HCT116 (cell line): ENCODE measurements at regions not wholly inside any gene's neighbourhood (a gene's known extent, or its start where the extent isn't known, plus 50 kb on each side); places are given as distances from the start of the nearest gene placed in this dataset.
A peak's percentile ranks its signal among the peaks of the same experiment; 100 is the strongest.

Experiments used
- ATAC-seq: fragments of 200-7000 bp; cut with Tn5 transposase; 2 replicates; pipeline ENCODE4 v1.9.1; 2020; ENCODE audit warnings: mild to moderate bottlenecking, moderate library complexity
- BruUV-seq: library from RNA; stranded (reverse); fragments of 400-500 nt; replicated peaks from 2 replicates; lab custom pipeline; 2021; lab: Mats Ljungman, UMichigan
- CTCF ChIA-PET: fragments of 300-600 bp; sonication (Branson Sonifier 250); formaldehyde crosslinking; loops from one replicate; lab custom pipeline; 2021; ENCODE audit warnings: antibody characterized with exemption; lab: Charles Lee
- POLR2A ChIA-PET: fragments of 300-600, 350-600 bp; sonication (Branson Sonifier 250); formaldehyde crosslinking; loops from one replicate; lab custom pipeline; 2021; ENCODE audit warnings: antibody characterized with exemption; lab: Charles Lee
- RAD21 ChIA-PET, 2 experiments: fragments of 300-600 bp; sonication (Branson Sonifier 250); formaldehyde crosslinking; loops; one replicate each; lab custom pipeline; 2023; ENCODE audit warnings: low total read pairs in 2 of 2; ENCODE audit not compliant: uncharacterized antibody in 2 of 2, unreplicated experiment in 2 of 2, low non-redundant PET in 1 of 2; lab: Charles Lee
- DNase-seq: peaks from one replicate; pipeline ENCODE4 v3.0.0-alpha.2; 2010; ENCODE audit warnings: low read depth, low spot score
- H2AFZ ChIP-seq: fragments of 200-600 bp; shearing (Covaris generic), sonication (generic); 2 replicates; pipeline ENCODE4 v1.6.1; 2017; ENCODE audit warnings: low read depth, mixed run types, mixed read lengths, antibody characterized with exemption, low read length; ENCODE audit not compliant: poor library complexity, severe bottlenecking
- H3K27ac ChIP-seq: 2 replicates; pipeline ENCODE4 v1.5.1; 2012; ENCODE audit warnings: low read depth, low read length
- H3K27me3 ChIP-seq: fragments of 200-600 bp; sonication (generic); 2 replicates; pipeline ENCODE4 v1.6.1; 2016; ENCODE audit warnings: mixed run types, low read length, mixed read lengths; ENCODE audit not compliant: insufficient read depth
- H3K36me3 ChIP-seq, 2 experiments: fragments of 200-500 bp in 1 of 2; fragments of 200-600 bp in 1 of 2; sonication (Bioruptor generic) in 1 of 2; sonication (generic) in 1 of 2; 2 replicates each; pipeline versions ENCODE4 v1.5.1 to v1.6.1; 2014 to 2016; ENCODE audit warnings: low read length in 2 of 2, inconsistent platforms in 1 of 2, mixed read lengths in 1 of 2, mixed run types in 1 of 2; ENCODE audit not compliant: insufficient read depth in 2 of 2, control insufficient read depth in 1 of 2
- H3K4me1 ChIP-seq, 2 experiments: fragments of 200-600 bp in 1 of 2; sonication (generic) in 1 of 2; 2 replicates each; pipeline versions ENCODE4 v1.5.1 to v1.6.1; 2012 to 2017; ENCODE audit warnings: low read length in 2 of 2, inconsistent platforms in 1 of 2, mild to moderate bottlenecking in 1 of 2, mixed read lengths in 1 of 2, mixed run types in 1 of 2, moderate library complexity in 1 of 2; ENCODE audit not compliant: insufficient read depth in 2 of 2, control insufficient read depth in 1 of 2
- H3K4me2 ChIP-seq: fragments of 200-600 bp; sonication (generic); 2 replicates; pipeline ENCODE4 v1.6.1; 2017; ENCODE audit warnings: mixed run types, low read length, mixed read lengths
- H3K4me3 ChIP-seq, 2 experiments: fragments of 200-600 bp in 1 of 2; sonication (generic) in 1 of 2; replicated peaks in 1 of 2; 2 replicates each; pipeline ENCODE4 v1.5.1; 2011 to 2016; ENCODE audit warnings: low read length in 2 of 2, control low read depth in 1 of 2, low read depth in 1 of 2, mild to moderate bottlenecking in 1 of 2, mixed read lengths in 1 of 2, mixed run types in 1 of 2
- H3K79me2 ChIP-seq: fragments of 200-600 bp; sonication (generic); 2 replicates; pipeline ENCODE4 v1.6.1; 2017; ENCODE audit warnings: mild to moderate bottlenecking, mixed run types, low read length, moderate library complexity, mixed read lengths; ENCODE audit not compliant: insufficient read depth
- H3K9ac ChIP-seq: fragments of 200-600 bp; sonication (generic); 2 replicates; pipeline ENCODE4 v1.6.1; 2016; ENCODE audit warnings: low read length, mixed read lengths
- H3K9me2 ChIP-seq: fragments of 200-600 bp; sonication (generic), shearing (Covaris generic); 2 replicates; pipeline ENCODE4 v1.6.1; 2017; ENCODE audit warnings: mixed run types, mild to moderate bottlenecking, moderate library complexity; ENCODE audit not compliant: insufficient read depth
- H3K9me3 ChIP-seq, 2 experiments: fragments of 200-500 bp in 1 of 2; fragments of 200-600 bp in 1 of 2; sonication (Bioruptor generic) in 1 of 2; sonication (generic) in 1 of 2; 2 replicates each; pipeline ENCODE4 v1.6.1; 2014 to 2017; ENCODE audit warnings: low read length in 2 of 2, mixed read lengths in 2 of 2, inconsistent platforms in 1 of 2, low read depth in 1 of 2, mild to moderate bottlenecking in 1 of 2, mixed run types in 1 of 2, moderate library complexity in 1 of 2; ENCODE audit not compliant: control insufficient read depth in 1 of 2, insufficient read depth in 1 of 2
- H4K20me1 ChIP-seq: fragments of 200-600 bp; sonication (generic), shearing (Covaris generic); 2 replicates; pipeline ENCODE4 v1.6.1; 2017; ENCODE audit warnings: mixed run types, mild to moderate bottlenecking, moderate library complexity; ENCODE audit not compliant: insufficient read depth
- CBX3 ChIP-seq: IDR thresholded peaks from 2 replicates; pipeline ENCODE4 v1.6.1; 2012; ENCODE audit warnings: low read depth
- CEBPB ChIP-seq: IDR thresholded peaks from 2 replicates; pipeline ENCODE4 v1.6.1; 2012; ENCODE audit warnings: low read depth
- ELF1 ChIP-seq: IDR thresholded peaks from 2 replicates; pipeline ENCODE4 v1.6.1; 2012; ENCODE audit warnings: low read depth, borderline replicate concordance
- EZH2 ChIP-seq: fragments of 200-600 bp; sonication (generic); IDR thresholded peaks from 2 replicates; pipeline ENCODE4 v1.6.1; 2017; ENCODE audit warnings: antibody characterized with exemption, mixed run types
- EZH2phosphoT487 ChIP-seq: fragments of 200-600 bp; IDR thresholded peaks from 2 replicates; pipeline ENCODE4 v1.6.1; 2018; ENCODE audit warnings: antibody characterized with exemption, borderline replicate concordance
- FOSL1 ChIP-seq: IDR thresholded peaks from 2 replicates; pipeline ENCODE4 v1.6.1; 2012; ENCODE audit warnings: low read depth
- JUND ChIP-seq: IDR thresholded peaks from 2 replicates; pipeline ENCODE4 v1.6.1; 2012
- POLR2A ChIP-seq: IDR thresholded peaks from 2 replicates; pipeline ENCODE4 v1.7.0; 2011; ENCODE audit warnings: borderline replicate concordance; ENCODE audit not compliant: insufficient read depth, insufficient read length; ENCODE audit errors: extremely low read depth
- RAD21 ChIP-seq: IDR thresholded peaks from 2 replicates; pipeline ENCODE4 v1.6.1; 2012; ENCODE audit warnings: low read depth, mild to moderate bottlenecking
- SIN3A ChIP-seq: IDR thresholded peaks from 2 replicates; pipeline ENCODE4 v1.6.1; 2012; ENCODE audit warnings: low read depth
- SRF ChIP-seq: IDR thresholded peaks from 2 replicates; pipeline ENCODE4 v1.6.1; 2012; ENCODE audit warnings: low read depth
- ZFX ChIP-seq: fragments of 450-650 bp; IDR thresholded peaks from 2 replicates; pipeline ENCODE4 v1.6.1; 2017
- intact Hi-C: fragments of 100-400 bp; cut with micrococcal nuclease; formaldehyde crosslinking; loops from 2 replicates; pipeline ENCODE4 v1.10.0; 2022
- TF ChIP-seq, protein P1 (sequence below), 3 experiments: fragments of 200-600 bp in 1 of 3; sonication (generic) in 1 of 3; IDR thresholded peaks in 2 of 3; conservative IDR thresholded peaks in 1 of 3; 2 replicates each; pipeline ENCODE4 v1.5.1; 2012 to 2017; ENCODE audit warnings: low read depth in 2 of 3, low read length in 2 of 3, antibody characterized with exemption in 1 of 3, borderline replicate concordance in 1 of 3, control low read depth in 1 of 3, mild to moderate bottlenecking in 1 of 3, mixed read lengths in 1 of 3, mixed run types in 1 of 3, moderate library complexity in 1 of 3; ENCODE audit not compliant: insufficient read depth in 1 of 3
- TF ChIP-seq, protein P2 (sequence below): IDR thresholded peaks from 2 replicates; pipeline ENCODE4 v1.6.1; 2012

DNA sequence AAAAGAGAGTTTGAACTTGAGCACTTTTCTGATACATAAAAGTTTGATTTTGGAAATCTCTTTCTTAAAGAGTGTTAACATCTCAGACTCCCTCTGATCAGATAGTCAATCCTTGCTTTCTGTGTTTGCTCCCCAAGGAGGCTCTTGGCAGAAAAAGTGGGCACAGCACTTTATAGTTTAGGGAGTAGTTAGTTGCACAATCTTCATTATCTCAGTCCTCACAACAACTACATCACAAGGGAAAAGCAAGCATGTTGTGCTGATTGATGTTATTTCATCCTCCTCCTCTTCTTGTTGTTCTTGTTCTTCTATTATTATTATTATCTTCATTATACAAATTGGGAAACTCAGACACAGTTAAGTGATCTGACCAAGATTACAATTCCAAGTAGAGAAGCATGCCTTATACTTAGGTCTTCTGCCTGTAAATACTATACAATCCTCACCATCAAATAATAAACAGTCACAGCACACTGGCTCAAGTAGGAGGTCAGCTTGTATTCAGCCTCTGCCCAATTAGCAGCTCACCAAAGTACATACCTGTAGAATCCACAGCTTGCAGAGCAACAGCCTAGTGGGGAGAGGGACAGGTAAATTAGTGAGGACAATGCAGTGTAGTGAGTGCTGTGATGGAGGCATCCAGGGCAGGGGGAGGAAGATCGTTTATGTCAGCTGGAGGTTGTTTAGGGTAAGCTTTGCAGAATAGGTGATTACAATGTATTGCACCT lies 304.1 kb upstream of the MME start:
- RAD21 ChIA-PET = no interaction called here

DNA sequence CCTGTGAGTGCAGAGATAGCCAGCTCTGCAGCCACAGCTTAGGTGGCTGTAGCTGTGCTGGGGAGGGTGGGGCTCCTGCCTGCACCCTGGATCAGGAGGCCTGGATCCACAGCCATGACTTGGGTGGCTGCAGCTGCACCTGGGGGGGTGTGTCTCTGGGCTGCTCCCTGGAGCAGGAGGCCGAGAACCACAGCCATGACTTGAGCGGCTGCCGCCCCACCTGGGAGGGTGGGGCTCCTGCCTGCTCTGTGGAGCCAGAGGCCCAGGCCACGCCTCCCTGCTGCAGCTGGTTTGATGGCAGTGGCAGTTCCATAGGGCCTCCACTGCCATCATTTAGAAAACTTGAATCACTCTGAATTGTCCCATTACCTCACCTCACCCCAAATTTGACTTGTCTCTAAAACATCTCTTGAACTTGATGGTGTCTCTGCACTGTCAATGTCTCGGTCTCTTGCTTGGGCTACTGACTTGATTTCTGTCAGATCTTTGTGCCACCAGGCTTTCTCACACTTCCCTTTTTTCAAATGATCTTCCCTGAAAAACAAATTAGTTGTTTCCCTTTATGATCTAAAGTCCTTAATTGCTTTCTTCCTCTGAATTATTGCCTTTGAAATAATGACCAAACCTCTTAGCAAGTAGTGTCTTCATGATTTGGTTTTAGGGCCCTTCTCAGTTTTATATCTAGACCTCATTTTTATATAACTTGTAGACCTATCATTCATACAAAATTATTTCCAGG lies 313.2 kb upstream of the MME start:
- ATAC-seq (peak; percentile 34; the same call in 1 of the 2 replicates), DNase-seq (no peak)
- Histone ChIP-seq H4K20me1 (no peaks in the 10 kb centered on the region), H3K27ac (no peak overlapping the region), H3K9ac (no peak overlapping the region), H3K27me3 (no peaks in the 10 kb centered on the region), H3K36me3 (no peaks in the 10 kb centered on the region), H3K9me3 (no peaks in the 10 kb centered on the region), H3K4me2 (no peak overlapping the region), H3K4me3 (no peak overlapping the region)
- ChIA-PET CTCF (no interaction called here), POLR2A (no interaction called here), RAD21 (no interaction called here)
- intact Hi-C loops = no loop called here
- TF ChIP-seq RAD21 (no peak), EZH2 (no peak), CEBPB (no peak), FOSL1 (no peak), ZFX (no peak), JUND (no peak), EZH2phosphoT487 (no peak)
- TF ChIP-seq, protein P1, sequence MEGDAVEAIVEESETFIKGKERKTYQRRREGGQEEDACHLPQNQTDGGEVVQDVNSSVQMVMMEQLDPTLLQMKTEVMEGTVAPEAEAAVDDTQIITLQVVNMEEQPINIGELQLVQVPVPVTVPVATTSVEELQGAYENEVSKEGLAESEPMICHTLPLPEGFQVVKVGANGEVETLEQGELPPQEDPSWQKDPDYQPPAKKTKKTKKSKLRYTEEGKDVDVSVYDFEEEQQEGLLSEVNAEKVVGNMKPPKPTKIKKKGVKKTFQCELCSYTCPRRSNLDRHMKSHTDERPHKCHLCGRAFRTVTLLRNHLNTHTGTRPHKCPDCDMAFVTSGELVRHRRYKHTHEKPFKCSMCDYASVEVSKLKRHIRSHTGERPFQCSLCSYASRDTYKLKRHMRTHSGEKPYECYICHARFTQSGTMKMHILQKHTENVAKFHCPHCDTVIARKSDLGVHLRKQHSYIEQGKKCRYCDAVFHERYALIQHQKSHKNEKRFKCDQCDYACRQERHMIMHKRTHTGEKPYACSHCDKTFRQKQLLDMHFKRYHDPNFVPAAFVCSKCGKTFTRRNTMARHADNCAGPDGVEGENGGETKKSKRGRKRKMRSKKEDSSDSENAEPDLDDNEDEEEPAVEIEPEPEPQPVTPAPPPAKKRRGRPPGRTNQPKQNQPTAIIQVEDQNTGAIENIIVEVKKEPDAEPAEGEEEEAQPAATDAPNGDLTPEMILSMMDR (IDR thresholded peaks at IDR 0.05 in 2 of 3, conservative IDR thresholded peaks at IDR 0.05 in 1 of 3; ENCODE audit: borderline replicate concordance in 1 of 3, insufficient read depth in 1 of 3, low read depth in 2 of 3, low read length in 2 of 3) = no peak
- TF ChIP-seq, all 23 proteins: peak for 0
- no peaks in the 10 kb centered on the region for H3K79me2 ChIP-seq
- H2AFZ ChIP-seq = no peak overlapping the region
- BruUV-seq = no TSS peak
- no peaks in the 10 kb centered on the region for H3K4me1 ChIP-seq
- no peaks in the 10 kb centered on the region for H3K9me2 ChIP-seq

More for the DNA sequence above, 304.1 kb upstream of the MME start:
- DNase-seq = no peak
- Histone ChIP-seq H3K79me2 (no peaks in the 10 kb centered on the region), H3K9ac (no peak overlapping the region), H3K27me3 (no peaks in the 10 kb centered on the region), H3K4me3 (no peak overlapping the region), H3K4me1 (no peaks in the 10 kb centered on the region), H2AFZ (no peak overlapping the region), H3K9me2 (no peaks in the 10 kb centered on the region), H4K20me1 (no peaks in the 10 kb centered on the region), H3K9me3 (no peaks in the 10 kb centered on the region), H3K4me2 (no peak overlapping the region), H3K36me3 (no peaks in the 10 kb centered on the region), H3K27ac (no peak overlapping the region)
- ChIA-PET POLR2A (no interaction called here), CTCF (no interaction called here)
- BruUV-seq = no TSS peak
- TF ChIP-seq ELF1 = no peak
- no peak for TF ChIP-seq CBX3
- TF ChIP-seq EZH2phosphoT487 = no peak
- TF ChIP-seq JUND = no peak
- TF ChIP-seq RAD21 = no peak
- no peak for TF ChIP-seq SIN3A
- TF ChIP-seq SRF = no peak
- TF ChIP-seq, protein P2, sequence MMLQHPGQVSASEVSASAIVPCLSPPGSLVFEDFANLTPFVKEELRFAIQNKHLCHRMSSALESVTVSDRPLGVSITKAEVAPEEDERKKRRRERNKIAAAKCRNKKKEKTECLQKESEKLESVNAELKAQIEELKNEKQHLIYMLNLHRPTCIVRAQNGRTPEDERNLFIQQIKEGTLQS = no peak
- no peak for TF ChIP-seq POLR2A
- ATAC-seq = no peak
- intact Hi-C loops = no loop called here
